ENCODE measurements at regions not wholly inside any gene's neighbourhood (a gene's known extent, or its start where the extent isn't known, plus 50 kb on each side); places are given as distances from the start of the nearest gene placed in this dataset.

GRCh38 chr2:71791501-71792135 lies 338.3 kb downstream of the DYSF start:
- TF ChIP-seq CTCF (IDR thresholded peaks at IDR 0.05; ENCODE audit: insufficient read depth, low read length) (no peak), GABPA (IDR thresholded peaks at IDR 0.05; ENCODE audit: low read depth) (no peak), POLR2AphosphoS5 (IDR thresholded peaks at IDR 0.05; ENCODE audit: low read depth) (no peak), REST (IDR thresholded peaks at IDR 0.05; ENCODE audit: insufficient replicate concordance, low read depth) (no peak)

Measured in HL-60 (cell line).